NCI-H1105 (cell line): ENCODE measurements at regions not wholly inside any gene's neighbourhood (a gene's known extent, or its start where the extent isn't known, plus 50 kb on each side); places are given as distances from the start of the nearest gene placed in this dataset.
A peak's percentile ranks its signal among the peaks of the same experiment; 100 is the strongest.

ENCODE experiments used
- DNase-seq: peaks from one replicate; lab custom pipeline; 2025; lab: John Stamatoyannopoulos, UW

GRCh38 chr11:109750964-109751363 is 329.0 kb downstream of the C11orf87 start:
- no peak for DNase-seq

- no peak for DNase-seq
Measured at GRCh38 chr11:109752212-109752825, 330.3 kb downstream of the C11orf87 start.

- DNase-seq, result no peak
Measured at GRCh38 chr11:109756521-109756920, 334.5 kb downstream of the C11orf87 start.

- DNase-seq, result no peak
Measured at GRCh38 chr11:109756951-109757350, 335.0 kb downstream of the C11orf87 start.

GRCh38 chr11:109762546-109762945 is 330.6 kb upstream of the ZC3H12C start:
- no peak for DNase-seq

- no peak for DNase-seq
Measured at GRCh38 chr11:109765709-109766311, 327.4 kb upstream of the ZC3H12C start.

- DNase-seq, result no peak
Measured at GRCh38 chr11:109769858-109770257, 323.3 kb upstream of the ZC3H12C start.

- no peak for DNase-seq
Measured at GRCh38 chr11:109770323-109770722, 322.9 kb upstream of the ZC3H12C start.

GRCh38 chr11:109772892-109773291 is 320.3 kb upstream of the ZC3H12C start:
- peak; percentile 81 for DNase-seq

GRCh38 chr11:109775686-109776085 is 317.5 kb upstream of the ZC3H12C start:
- no peak for DNase-seq

- no peak for DNase-seq
Measured at GRCh38 chr11:109783014-109783413, 310.2 kb upstream of the ZC3H12C start.

- DNase-seq, result no peak
Measured at GRCh38 chr11:109783840-109784239, 309.4 kb upstream of the ZC3H12C start.

- DNase-seq, result no peak
Measured at GRCh38 chr11:109784536-109784935, 308.7 kb upstream of the ZC3H12C start.

- peak; percentile 82 for DNase-seq
Measured at GRCh38 chr11:109785198-109785597, 308.0 kb upstream of the ZC3H12C start.

GRCh38 chr11:109785714-109786113 is 307.5 kb upstream of the ZC3H12C start:
- no peak for DNase-seq

- DNase-seq, result no peak
Measured at GRCh38 chr11:109788948-109789490, 304.2 kb upstream of the ZC3H12C start.

GRCh38 chr11:109789901-109790300 is 303.3 kb upstream of the ZC3H12C start:
- no peak for DNase-seq

- DNase-seq, result no peak
Measured at GRCh38 chr11:109791337-109791736, 301.9 kb upstream of the ZC3H12C start.

- no peak for DNase-seq
Measured at GRCh38 chr11:109794501-109794900, 298.7 kb upstream of the ZC3H12C start.

GRCh38 chr11:109795234-109795633 is 298.0 kb upstream of the ZC3H12C start:
- DNase-seq, result no peak

GRCh38 chr11:109796253-109796652 is 296.9 kb upstream of the ZC3H12C start:
- no peak for DNase-seq

- no peak for DNase-seq
Measured at GRCh38 chr11:109798521-109798920, 294.7 kb upstream of the ZC3H12C start.

- DNase-seq, result no peak
Measured at GRCh38 chr11:109799604-109800003, 293.6 kb upstream of the ZC3H12C start.

- DNase-seq, result no peak
Measured at GRCh38 chr11:109804911-109805310, 288.3 kb upstream of the ZC3H12C start.
